DMS53 treated with DMSO at 0.1 percent for 48 hours (cell line): ENCODE measurements at regions not wholly inside any gene's neighbourhood (a gene's known extent, or its start where the extent isn't known, plus 50 kb on each side); places are given as distances from the start of the nearest gene placed in this dataset.
"Not testable (repeated sequence)": the region's sequence is repeated elsewhere in the genome, so short reads cannot be mapped to it uniquely, and the experiment has no call there.

Source experiments
- DNase-seq: peaks from one replicate; lab custom pipeline; 2025; ENCODE audit not compliant: unreplicated experiment; lab: John Stamatoyannopoulos, UW

DNA sequence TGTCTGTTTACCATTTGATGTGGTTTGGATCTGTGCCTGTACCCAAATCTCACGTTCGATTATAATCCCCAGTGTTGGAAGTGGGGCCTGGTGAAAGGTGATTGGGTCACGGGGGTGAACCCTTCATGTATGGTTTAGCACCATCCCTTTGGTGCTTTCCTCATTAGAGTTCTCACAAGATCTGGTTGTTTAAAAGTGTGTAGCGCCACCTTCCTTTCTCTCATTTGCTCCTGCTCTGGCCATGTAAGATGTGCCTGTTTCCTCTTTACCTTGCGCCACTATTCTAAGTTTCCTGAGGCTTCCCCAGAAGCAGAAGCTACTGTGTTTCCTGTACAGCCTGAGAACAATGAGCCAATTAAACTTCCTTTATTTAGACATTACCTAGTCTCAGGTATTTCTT lies 610.7 kb upstream of the ADGRL3 start:
- no peak for DNase-seq

DNA sequence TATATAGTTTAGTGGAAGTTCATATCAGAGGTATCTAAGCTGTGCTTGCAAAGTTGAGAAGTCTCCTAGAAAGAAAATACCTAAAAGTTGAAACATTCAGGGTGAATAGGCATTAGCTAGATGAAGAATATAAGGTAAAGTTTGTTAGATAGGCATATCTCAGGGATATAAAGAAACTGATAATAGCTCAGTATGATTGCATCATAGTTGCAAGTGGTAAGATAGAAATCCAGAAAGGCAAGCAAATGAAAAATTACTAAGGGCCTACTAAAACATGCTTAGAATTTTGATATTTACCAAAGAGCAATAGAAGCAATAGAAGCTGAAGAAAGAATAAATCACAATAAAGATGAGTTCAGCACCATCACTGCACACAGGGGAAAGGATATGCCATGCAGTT lies 610.0 kb upstream of the ADGRL3 start:
- no peak for DNase-seq

DNA sequence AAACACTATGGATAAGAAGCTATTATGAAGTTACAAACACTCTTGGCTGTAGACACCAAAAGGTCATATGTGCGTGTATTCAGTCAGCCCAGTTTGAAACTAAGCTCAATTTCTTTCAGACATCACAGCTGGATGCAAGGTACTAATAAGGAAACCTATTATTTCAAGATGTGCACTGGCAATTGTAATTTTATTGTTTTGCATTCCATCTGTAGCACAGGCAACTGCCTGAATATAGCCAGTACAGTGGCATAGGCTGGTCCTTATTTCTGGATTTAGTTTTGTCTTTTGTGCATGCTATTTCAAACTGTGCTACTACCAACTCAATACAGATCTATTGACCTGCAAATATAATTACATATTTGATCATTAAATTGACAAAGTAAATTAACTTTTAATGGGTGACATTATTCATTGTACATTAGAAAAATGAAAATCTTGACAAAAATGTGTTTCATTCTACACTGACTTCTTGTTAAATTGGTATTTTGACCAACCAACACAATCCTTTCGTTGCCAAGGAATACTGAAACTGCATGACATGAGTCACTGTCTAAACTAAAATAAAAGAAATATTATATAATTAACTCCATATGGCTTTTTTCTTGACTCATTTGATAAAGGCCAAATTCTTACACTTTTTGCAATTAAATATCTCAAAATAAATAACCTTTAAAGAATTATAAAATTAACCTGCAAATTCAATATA lies 594.3 kb upstream of the ADGRL3 start:
- DNase-seq: no peak

DNA sequence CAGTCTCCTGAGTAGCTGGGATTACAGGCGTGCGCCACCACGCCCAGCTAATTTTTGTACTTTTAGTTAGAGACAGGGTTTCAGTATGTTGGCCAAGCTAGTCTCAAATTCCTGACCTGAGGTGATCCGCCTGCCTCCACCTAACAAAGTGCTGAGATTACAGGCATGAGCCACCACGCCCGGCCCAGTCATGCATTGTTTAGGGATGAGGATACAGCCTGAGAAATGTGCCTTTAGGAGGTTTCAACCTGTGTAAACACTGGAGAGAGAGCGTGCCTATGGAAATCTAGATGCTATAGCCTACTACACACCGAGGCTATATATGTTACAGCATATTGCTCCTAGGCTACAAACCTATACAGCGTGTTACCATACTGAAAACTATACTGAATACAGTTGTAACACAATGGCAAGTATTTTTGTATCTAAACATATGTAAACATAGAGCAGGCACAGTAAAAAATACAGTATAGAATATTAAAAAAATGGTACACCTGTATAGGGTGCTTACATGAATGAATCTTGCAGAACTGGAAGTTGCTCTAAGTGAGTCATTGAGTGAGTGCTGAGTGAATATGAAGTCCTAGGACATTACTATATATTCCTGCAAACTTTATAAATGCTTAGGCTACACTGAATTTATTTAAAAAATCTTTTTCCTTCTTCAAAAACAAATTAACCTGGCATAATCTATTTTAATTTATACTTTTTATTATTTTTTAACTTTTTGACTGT lies 588.2 kb upstream of the ADGRL3 start:
- no peak for DNase-seq

DNA sequence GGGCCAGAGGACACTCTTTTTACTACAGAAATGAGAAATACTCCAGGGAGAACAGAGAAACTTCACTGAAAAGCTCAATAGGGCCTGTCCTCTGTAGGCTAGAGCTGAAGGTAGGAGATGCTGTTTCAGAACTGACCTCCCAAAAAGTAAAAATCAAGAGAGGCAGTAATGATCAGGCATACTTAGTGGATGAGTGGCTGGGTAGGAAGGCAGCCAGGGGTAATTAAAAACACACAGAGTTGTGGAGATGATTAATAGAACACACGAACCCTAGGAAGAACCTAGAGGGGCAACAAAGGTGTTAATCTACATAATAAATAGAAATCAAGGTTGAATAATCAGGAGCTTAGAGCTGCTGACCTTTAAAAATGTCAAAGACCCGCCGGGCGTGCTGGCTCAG lies 582.4 kb upstream of the ADGRL3 start:
- no peak for DNase-seq

DNA sequence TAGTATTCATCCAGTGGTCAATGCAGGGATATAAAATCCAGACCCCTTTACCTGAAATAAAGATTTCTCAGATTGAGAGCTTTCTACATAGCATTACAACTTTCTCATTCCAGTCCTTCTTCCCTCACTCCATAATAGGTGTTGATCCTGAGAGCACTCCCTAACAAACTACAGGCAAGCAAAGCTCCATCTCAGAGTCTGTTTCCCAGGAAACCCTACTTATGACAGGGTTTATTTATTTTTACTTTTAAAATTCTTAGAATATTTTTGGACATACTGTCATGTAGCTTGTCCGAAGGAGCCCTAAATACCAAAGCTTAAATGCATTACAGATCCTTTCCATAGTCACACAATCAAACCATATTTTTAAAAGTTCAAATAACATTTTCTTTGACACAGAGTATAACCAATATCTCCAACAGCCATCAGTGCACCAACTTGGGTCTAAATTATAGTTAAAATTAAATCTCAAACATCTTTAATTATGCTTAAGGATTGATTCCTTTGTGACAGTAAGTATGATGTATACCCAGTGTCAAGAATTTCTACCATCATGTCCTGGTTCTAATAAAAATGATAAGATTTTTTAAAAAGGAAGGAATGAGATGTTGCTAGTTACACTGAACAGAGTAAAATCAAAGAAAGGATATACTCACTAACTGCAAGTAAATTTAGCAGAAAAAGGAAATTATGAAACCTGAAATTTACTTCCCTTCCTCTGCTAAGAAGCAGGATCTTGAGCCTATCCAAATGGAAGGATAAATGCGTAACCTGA lies 580.4 kb upstream of the ADGRL3 start:
- DNase-seq: no peak

DNA sequence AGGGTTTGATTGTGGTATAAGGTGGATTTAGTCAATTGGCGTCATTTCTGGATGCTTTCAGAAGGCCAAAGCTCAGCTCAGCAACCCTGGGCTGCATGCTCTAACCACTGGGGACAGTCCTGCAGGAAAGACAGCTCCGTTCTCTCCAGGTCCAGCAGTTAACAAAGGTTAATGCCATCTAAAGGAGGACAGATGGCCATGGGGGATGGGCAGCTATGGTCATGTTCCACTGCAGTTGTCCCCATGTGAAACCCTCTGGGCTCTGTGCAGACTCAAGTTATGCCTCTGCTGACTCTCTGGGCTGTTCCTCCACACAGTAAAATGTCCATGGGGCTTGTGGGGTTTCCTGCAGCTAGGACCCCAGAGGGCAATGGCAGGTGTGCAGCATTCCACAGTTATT lies 562.1 kb upstream of the ADGRL3 start:
- DNase-seq: no peak

DNA sequence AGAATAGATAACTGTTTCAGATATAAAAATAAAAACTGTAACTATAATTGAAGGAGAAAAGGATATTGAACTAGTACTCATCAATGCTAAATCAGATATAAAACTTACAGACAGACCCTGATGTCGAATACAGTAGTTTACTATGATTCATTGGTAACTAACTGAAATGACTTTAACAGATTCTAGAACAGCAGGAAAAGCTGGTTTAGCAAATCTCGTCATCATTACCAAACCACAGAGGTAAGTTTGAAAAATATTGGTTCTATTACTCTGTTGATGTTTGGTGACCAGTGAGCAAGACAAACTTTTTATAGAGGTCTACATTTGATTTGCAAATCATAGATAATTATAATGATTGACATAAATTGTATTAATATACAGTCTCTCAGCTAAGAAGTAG lies 551.4 kb upstream of the ADGRL3 start:
- DNase-seq: no peak

DNA sequence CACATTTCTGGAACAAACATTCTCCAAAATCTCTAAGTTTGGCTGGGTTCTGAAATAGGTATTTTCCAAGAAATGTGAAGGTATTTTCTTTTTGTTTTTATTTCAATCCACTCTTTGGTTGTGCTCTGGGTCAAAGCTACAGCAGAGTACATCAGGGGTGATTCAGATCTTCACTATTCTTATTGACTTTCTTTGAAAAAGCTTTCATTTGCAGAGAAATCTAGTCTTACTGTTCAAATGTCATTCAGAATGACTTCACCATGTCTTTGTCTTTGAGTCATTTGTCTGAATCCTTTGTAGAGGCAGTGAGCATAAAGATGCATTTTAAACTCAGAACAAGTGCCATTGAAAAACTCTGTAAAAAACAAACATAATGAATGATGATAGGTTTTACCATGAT lies 547.2 kb upstream of the ADGRL3 start:
- no peak for DNase-seq

DNA sequence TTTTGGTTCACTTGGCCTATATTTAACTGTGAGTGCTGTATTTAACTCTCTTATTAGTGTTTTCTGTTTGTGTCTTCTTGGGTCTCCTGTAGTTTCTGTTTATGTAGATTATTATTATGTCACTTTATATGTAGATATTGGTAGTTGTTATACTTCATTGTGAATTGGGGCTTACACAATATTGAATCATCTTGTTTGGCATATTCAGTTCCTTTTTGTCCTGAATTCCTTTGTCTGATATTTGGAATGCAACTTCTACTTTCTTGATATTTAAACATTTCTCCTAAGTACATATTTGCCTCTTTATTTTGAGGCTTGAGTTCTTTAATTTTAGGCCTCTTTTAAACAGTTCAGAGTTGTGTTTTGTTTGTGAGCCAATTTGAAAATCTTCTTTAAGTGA lies 544.8 kb upstream of the ADGRL3 start:
- DNase-seq: no peak

DNA sequence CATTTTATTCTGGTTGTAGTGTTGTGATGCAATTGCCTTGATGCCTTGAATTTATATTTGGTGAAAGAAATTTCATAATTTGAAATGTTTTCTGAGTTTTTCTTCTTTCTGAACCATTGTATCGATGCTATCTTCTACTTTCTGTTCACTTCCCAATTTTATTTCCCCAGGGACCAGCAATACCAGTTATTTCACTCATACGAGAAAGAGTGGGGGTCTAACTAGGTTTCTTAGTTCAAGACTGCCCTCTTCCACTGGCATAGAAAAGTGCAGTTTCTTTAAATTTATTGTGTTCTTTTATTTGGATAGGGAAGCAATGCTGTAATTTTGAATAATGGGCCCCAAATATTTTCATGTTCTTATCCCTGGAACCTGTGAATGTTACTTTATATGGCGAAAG lies 544.0 kb upstream of the ADGRL3 start:
- no peak for DNase-seq

DNA sequence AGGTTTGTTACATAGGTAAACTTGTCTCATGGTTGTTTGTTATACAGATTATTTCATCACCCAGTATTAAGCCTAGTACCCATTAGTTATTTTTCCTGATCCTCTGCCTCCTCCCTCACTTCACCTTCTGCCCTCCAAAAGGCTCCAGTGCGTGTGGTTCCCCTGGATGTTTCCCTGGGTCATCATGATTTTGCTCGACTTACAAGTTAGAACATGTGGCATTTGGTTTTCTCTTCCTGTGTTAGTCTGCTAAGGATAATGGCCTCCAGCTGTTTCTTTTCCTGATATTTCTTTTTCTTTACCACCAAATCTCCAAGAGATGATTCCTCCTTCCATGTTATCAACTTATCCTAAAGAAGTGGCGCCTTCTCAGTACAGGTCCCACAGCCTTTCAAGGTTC lies 543.1 kb upstream of the ADGRL3 start:
- no peak for DNase-seq

DNA sequence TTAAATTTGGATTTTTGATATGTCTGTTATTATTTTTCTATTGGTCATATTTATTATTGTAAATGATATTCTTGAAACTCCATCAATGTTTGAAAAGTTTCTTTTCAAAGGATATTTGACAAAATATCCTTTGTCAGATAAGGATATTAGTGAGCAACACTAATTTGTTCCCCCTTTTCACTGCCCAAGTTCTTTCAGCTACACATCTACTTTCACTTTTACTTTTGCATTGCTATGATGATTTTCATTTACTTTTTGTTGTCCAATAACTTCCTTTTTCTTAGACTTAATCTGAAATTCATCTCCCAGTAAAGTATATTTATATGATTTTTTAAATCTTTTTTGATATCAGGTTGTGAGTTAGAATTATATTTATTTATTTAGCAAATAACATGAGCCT lies 542.3 kb upstream of the ADGRL3 start:
- DNase-seq: no peak

DNA sequence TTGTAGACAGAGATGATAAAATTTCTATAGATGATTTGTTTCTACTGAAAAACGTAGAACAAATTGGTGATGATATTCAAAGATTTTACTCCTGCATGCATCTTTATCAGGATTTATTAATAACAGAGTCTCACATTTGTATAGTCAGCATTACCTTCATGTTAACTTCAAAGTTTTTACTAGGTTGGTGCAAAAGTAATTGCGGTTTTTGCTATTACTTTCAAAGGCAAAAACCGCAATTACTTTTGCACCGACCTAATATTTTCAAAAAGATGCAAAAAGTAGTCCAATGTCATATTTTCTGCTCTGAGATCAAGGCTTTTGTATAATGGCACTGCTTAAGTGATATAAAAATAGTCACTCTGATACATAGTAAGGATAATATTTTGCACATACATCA lies 536.4 kb upstream of the ADGRL3 start:
- DNase-seq: no peak

DNA sequence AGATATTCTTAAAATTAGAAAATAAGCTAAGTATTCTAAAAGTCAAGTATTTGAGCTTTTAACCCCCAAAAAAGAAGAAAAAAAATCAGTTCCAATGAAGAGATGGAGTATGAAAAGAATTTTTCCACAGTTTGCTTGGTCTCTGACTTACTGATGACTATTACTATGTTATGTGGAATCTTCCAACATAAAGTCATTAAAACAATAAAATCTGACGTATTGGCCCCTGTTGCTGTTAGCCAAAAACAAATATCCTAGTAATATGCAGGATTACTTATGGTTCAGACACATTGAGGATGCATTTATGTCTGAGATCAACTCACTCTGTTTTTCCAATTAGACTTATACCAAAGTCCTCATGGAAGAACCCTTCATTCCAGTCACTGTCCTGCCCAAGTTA lies 517.2 kb upstream of the ADGRL3 start:
- DNase-seq: no peak

DNA sequence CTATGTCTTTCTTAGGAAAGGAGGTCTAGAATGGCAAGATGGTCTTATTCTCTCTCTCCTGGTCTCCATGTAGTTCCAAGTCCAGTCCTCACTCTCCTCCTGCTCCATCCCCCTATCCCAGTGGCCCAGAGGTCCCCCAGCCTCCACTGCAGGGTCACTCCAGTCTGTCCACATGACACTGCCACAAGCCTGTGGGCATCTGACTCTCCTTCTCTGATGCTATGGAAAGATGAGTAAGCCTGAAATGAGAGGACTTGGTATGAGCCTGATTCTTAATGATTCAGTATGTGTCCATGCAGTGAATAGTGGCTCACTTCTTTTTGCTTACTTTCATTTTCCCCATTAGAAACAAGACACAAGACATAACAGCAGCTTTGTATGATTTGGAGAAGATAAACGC lies 516.8 kb upstream of the ADGRL3 start:
- no peak for DNase-seq

DNA sequence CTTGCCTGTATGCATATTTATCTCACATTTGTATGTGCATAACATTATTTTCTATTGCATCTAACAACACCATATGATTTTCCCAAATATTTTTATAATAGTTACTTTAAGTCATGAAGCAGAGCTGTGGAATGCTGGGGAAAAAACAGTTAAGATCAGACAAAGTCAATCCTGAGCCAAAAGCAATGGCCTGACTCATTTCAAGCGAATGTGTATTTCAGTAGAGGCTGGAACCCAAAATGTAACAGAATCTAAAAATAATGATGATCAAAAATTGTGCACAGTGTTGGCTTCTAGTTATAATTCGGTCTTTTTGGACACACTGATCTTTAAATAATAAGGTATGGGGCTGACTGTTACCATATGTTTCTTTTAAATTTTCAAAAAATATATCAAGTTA lies 516.2 kb upstream of the ADGRL3 start:
- DNase-seq: no peak

DNA sequence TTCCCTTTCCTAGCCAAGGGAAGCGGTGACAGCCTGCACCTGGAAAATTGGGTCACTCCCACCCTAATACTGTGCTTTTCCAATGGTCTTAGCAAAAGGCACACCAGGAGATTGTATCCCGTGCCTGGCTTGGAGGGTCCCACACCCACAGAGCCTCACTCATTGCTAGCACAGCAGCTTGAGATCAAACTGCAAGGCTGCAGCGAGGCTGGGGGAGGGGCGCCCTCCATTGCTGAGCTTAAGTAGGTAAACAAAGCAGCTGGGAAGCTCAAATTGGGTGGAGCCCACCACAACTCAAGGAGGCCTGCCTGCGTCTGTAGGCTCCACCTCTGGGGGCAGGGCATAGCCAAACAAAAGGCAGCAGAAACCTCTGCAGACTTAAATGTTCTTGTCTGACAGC lies 504.1 kb upstream of the ADGRL3 start:
- DNase-seq: not testable (repeated sequence)

DNA sequence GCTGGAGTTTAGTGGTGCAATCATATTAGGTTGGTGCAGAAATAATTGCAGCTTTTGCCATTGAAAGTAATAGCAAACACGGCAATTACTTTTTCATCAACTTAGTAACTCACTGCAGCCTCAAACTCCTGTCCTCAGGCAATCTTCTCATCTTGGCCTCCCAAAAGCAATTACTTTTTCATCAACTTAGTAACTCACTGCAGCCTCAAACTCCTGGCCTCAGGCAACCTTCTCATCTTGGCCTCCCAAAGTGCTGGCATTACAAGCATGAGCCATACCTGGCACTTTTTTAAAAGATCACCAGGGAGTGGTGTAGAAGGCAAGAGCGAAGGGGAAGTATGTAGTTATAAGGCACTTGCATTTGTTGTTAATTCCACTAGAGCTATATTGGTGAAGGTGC lies 491.1 kb upstream of the ADGRL3 start:
- DNase-seq: no peak

DNA sequence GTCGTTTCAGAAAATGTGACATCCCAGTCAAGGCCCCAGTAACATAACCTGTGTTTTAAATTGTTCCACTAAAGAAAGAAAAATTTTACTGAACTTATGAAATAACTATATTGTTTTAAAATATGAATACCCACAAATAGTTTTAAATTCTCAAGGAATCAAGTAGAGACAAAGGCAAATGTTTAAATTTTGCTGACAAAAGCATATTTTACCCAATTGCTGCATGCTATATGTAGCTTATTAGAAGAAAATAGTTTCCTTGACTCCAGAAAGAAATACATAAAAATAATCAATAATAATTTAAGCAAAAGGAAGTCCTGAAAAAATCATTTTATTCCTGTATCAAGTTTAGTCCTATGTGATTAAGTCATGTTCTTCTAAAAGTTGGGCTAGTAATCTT lies 481.3 kb upstream of the ADGRL3 start:
- no peak for DNase-seq

DNA sequence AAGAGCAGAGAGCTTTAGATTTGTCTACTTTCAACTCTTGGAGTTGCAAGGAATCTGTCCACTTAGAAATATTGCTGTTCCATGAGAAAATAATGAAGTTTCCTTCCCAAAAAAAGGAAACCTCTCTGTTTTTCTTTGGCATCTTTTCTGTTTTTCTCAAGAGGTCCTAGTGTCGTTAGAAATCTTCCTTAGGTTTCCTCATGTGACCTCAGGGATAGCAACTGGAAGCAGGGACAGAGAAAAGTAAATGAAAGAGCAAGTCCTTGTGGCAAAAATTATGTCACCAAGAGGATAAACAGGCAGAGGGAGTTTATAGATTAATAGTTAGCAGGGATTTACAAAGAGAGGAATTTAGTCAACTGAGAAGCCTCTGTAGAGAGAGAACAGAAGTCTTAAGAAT lies 478.4 kb upstream of the ADGRL3 start:
- no peak for DNase-seq

DNA sequence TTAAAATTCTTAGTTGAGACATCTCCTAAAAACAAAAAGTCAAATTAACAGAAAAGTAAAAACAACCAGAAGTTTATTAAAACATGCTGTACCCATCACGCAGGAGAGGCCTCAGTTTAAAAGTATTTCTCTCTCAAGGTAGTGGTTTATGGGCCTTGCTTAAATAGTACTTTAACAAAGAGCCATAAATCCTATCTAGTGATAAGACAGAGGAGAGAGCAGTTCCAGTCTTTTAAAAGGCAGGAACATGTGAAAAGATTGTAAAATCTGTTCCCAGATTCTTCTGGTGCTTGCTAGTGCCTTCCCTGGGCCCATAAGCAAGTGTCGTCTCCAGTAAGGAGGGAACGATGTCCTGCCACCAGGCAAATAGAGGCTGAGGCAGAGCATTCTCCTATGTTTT lies 476.3 kb upstream of the ADGRL3 start:
- no peak for DNase-seq
